Colonic mucosa (tissue), 4 donors: ENCODE measurements at regions not wholly inside any gene's neighbourhood (a gene's known extent, or its start where the extent isn't known, plus 50 kb on each side); places are given as distances from the start of the nearest gene placed in this dataset.

Experiments
- DNase-seq: peaks from one replicate; pipeline ENCODE4 v3.0.0-alpha.2; 2020
- H3K27ac ChIP-seq: fragments of 200-600 bp; one replicate; pipeline ENCODE4 v1.8.0; 2021
- H3K27me3 ChIP-seq: fragments of 200-600 bp; one replicate; pipeline ENCODE4 v1.8.0; 2021
- H3K36me3 ChIP-seq: fragments of 200-600 bp; one replicate; pipeline ENCODE4 v1.8.0; 2021
- H3K4me1 ChIP-seq: fragments of 200-600 bp; one replicate; pipeline ENCODE4 v1.8.0; 2021; ENCODE audit warnings: mild to moderate bottlenecking
- H3K4me3 ChIP-seq: fragments of 200-600 bp; one replicate; pipeline ENCODE4 v1.8.0; 2021
- H3K9ac ChIP-seq, 2 donors: one replicate each; pipeline ENCODE4 v1.7.0; 2013; ENCODE audit warnings: control low read depth in 2 of 2, low read depth in 2 of 2, low read length in 2 of 2
- H3K9me3 ChIP-seq: fragments of 200-600 bp; one replicate; pipeline ENCODE4 v1.8.0; 2021
- intact Hi-C: fragments of 100-400 bp; cut with DNase I; formaldehyde crosslinking; loops from one replicate; pipeline ENCODE4 v1.14.1; 2022
- TF ChIP-seq, protein P1 (sequence below): fragments of 200-600 bp; IDR thresholded peaks from one replicate; pipeline ENCODE4 v1.8.0; 2022; ENCODE audit warnings: antibody characterized with exemption, mild to moderate bottlenecking
- donor health status: healthy.
- donor health status: DM: no; HTN: no; CAD: no.
- donor health status: DM: no; HTN: no; CAD: no.

DNA sequence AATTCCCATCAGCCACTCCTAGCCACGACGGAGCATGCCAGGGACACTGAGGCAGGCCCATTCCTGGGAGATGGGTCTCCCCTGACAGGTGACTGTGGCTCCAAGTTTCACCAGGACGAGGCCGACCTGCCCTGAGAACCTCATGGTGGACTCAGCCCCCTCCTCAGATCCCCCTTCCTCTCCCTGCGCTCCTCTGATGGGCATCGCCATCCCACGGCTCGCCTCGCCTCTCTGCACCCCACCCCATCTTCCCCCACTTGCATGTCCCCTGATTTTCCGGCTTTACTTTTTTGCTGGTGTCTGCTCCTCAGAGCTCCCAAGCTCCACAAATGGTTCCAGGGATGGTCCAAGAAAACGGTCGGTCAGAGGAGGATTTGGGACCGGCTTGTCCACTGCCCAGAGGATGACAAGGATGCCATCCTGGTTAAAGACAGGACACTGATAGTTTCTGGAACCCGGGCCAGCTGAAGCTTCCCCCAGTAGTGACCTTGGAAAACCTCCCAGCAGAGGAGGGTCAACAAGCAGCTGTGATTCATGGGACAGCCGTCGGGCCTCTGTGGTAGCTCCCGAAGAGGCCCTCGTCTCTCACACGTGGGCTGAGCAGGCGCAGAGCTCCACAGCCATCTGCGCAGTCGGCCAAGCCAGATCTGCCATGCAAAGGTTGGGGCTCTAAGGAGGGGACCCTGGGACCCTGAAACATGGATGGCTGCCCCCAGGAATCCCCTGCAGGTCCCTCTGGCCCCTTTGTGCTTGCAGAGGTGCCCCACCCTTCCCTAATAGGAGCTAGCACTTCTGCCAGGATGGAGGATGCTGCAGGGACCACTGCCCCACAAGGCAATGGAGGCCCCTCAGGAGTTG is 87.8 kb upstream of the SLC66A3 start:
- Histone ChIP-seq H3K4me1 (peaks cover 6% of the 10 kb centered on the region), H3K36me3 (no peaks in the 10 kb centered on the region), H3K4me3 (no peak overlapping the region), H3K9me3 (no peaks in the 10 kb centered on the region), H3K9ac (no peak overlapping the region), H3K27ac (no peak overlapping the region), H3K27me3 (no peaks in the 10 kb centered on the region)
- DNase-seq: no peak
- TF ChIP-seq, protein P1, sequence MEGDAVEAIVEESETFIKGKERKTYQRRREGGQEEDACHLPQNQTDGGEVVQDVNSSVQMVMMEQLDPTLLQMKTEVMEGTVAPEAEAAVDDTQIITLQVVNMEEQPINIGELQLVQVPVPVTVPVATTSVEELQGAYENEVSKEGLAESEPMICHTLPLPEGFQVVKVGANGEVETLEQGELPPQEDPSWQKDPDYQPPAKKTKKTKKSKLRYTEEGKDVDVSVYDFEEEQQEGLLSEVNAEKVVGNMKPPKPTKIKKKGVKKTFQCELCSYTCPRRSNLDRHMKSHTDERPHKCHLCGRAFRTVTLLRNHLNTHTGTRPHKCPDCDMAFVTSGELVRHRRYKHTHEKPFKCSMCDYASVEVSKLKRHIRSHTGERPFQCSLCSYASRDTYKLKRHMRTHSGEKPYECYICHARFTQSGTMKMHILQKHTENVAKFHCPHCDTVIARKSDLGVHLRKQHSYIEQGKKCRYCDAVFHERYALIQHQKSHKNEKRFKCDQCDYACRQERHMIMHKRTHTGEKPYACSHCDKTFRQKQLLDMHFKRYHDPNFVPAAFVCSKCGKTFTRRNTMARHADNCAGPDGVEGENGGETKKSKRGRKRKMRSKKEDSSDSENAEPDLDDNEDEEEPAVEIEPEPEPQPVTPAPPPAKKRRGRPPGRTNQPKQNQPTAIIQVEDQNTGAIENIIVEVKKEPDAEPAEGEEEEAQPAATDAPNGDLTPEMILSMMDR: no peak
- intact Hi-C loops: no loop called here

DNA sequence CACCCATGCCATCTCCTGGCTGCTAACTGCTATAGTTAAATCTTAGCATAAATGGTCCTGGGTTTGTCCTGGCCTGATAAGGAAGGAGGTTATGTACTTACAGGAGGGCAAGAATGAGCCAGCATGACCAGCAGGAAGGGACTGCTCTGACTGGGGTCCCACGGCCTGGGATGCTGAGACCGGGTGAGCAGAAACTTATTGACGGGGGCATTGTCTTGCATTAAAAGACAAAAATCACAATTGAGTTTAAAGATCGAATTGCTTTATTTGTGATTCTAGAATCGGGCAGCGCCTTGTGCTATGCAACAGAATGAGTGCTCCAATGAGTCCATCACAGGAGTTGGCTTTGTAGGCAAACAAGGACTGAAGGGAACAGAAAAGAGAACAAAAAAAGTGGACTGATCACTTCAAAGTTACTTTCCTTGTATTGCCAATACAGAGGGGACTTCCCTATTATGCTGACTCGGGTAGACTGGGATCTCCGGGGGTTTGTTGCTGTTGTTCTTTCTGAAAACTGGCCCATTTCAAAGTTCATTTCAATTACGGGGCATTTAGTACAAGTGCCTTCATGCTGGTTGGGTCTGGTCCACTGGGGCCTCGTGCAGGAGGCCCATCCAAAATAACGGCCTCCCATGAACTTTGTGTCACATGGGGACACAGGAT is 87.1 kb upstream of the SLC66A3 start:
- Histone ChIP-seq H3K9ac (no peak overlapping the region), H3K27ac (no peak overlapping the region), H3K9me3 (no peaks in the 10 kb centered on the region), H3K4me1 (peaks cover 6% of the 10 kb centered on the region), H3K27me3 (no peaks in the 10 kb centered on the region), H3K4me3 (no peak overlapping the region), H3K36me3 (no peaks in the 10 kb centered on the region)
- no peak for DNase-seq
- TF ChIP-seq, protein P1: no peak
- intact Hi-C loops: no loop called here

DNA sequence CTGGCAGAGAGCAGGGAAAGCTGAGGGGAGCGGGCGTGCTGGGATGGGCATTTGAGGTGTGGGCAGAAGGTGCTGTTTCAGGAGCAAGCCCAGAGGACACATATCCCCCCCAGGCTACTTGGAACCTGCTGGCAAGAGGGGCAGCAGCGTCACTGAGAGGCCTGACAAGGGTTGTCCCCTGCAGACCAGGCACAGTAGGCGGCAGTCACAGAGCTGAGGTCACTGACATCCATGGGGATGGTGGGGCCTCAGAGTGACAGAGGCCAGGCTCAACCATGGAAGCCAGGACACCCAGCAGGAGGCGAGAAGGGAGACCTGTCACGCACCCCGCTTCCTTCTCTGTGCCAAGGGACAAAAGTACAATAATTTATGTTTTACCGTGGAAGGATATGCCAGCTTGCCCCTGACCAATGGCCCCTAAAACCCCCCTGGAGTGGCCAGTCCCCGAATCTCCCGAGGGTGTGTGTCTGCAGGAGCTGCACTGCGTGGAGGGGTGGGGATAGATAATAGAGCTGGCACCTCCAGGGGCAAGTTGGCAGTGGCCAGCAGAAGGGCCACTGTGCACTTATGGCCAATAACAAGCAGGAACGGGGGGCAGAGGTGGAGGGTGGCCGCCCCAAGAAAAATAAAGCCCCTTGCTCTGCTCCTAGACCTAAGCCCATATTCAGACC is 86.3 kb upstream of the SLC66A3 start:
- H3K4me3 ChIP-seq: no peak overlapping the region
- intact Hi-C loops: no loop called here
- DNase-seq: no peak
- TF ChIP-seq, protein P1: no peak
- no peaks in the 10 kb centered on the region for H3K27me3 ChIP-seq
- H3K9me3 ChIP-seq: no peaks in the 10 kb centered on the region
- H3K9ac ChIP-seq: no peak overlapping the region
- H3K36me3 ChIP-seq: no peaks in the 10 kb centered on the region
- H3K27ac ChIP-seq: no peak overlapping the region
- H3K4me1 ChIP-seq: peaks cover 6% of the 10 kb centered on the region

DNA sequence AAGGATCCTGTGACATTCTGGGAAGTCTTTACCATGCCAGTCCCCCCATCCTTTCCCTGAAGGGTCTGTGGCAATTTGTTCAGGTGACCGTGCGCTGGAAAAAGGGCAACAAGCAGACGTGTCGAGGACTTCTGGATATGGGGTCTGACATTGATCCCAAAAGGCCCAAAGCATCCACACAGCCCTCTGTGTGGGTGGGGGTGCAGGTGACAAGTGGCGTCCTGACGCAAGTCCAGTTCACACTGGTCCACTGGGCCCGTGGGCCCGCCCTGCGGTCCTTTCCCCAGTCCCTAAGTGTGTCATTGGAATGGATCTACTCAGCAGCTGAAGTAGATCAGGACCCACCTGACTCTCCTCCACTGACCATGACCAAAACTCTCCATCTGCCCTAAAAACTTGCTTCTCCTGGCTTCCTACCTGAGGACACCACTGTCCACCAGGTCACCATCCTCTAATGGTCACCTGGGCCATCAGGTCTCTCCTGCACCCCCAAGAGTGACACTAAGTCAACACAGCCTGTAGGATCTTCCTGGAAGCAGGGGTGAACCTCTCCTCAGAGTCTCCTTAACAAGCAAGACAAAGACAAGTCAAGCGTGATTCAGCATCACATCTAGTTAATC is 85.6 kb upstream of the SLC66A3 start:
- DNase-seq: no peak
- Histone ChIP-seq H3K9ac (no peak overlapping the region), H3K27me3 (no peaks in the 10 kb centered on the region), H3K9me3 (no peaks in the 10 kb centered on the region), H3K36me3 (no peaks in the 10 kb centered on the region), H3K27ac (no peak overlapping the region), H3K4me1 (peaks cover 6% of the 10 kb centered on the region), H3K4me3 (no peak overlapping the region)
- intact Hi-C loops: no loop called here
- TF ChIP-seq, protein P1: no peak

DNA sequence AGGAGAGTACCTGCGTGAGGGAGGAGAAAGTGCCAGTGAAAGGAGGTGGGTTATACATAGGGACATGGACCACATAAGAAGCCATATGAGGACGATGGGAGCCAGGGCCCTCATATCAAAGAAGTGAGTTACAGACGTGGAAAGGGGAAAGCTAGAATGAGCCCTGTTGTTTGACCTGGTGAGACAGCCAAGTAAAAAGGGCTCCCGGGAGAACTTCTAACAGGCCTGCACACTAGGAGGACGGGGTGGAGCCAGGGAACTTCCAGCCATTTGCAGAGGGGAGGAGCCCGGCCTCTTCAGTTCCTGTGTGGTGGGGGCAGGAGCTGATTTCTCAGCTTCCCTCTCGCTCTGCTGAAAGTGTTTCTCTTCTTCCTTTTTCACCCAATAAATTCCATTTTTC is 84.1 kb upstream of the SLC66A3 start:
- no peaks in the 10 kb centered on the region for H3K36me3 ChIP-seq
- no peaks in the 10 kb centered on the region for H3K9me3 ChIP-seq
- no peak overlapping the region for H3K9ac ChIP-seq
- DNase-seq: peak; percentile 52
- H3K4me1 ChIP-seq: no peaks in the 10 kb centered on the region
- TF ChIP-seq, protein P1: no peak
- no peaks in the 10 kb centered on the region for H3K27me3 ChIP-seq
- no peak overlapping the region for H3K27ac ChIP-seq
- intact Hi-C loops: no loop called here
- H3K4me3 ChIP-seq: no peak overlapping the region
